Bone marrow (tissue), 2 donors: ENCODE measurements at regions not wholly inside any gene's neighbourhood (a gene's known extent, or its start where the extent isn't known, plus 50 kb on each side); places are given as distances from the start of the nearest gene placed in this dataset.

Experiments
- DNase-seq, 2 donors: peaks; one replicate each; lab custom pipeline; 2025; lab: John Stamatoyannopoulos, UW

DNA sequence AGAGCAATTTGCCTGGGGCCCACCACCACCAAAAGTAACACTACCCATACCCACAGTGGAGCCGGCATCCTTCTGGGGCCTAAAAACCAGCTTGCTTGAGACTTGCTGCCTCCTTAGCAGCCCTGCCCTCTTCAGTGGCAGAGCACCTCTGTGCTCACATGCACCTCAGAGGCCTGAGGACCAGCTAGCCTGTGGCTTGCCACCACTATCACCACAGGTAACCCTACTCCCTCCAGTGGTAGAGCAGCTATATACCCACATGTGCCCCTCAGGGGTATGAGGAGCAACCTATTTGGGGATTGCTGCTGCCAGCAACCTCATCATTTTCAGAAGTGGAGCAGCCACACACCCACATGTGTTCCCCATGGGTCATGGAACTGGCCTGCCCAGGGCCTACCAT is 111.4 kb upstream of the SPRY2 start:
- no peak for DNase-seq

DNA sequence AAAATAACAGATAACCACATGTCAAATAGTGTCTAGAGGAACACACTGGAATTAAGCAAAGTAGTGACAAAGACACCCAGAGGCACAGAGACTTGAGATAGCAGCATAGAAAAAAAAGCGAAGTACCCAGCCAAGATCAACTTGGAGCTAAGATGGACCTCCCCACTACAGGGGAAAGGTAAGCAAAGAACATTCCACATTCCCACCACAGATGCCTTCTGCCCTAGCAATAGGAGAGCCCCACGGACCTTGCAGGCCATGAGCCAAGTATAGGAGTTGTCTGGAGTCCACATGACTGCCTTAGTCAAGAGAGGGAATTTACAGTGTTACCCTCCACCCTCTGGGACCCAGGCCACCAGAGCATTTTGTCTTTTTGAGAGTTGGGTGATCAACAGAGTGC is 110.7 kb upstream of the SPRY2 start:
- no peak for DNase-seq

DNA sequence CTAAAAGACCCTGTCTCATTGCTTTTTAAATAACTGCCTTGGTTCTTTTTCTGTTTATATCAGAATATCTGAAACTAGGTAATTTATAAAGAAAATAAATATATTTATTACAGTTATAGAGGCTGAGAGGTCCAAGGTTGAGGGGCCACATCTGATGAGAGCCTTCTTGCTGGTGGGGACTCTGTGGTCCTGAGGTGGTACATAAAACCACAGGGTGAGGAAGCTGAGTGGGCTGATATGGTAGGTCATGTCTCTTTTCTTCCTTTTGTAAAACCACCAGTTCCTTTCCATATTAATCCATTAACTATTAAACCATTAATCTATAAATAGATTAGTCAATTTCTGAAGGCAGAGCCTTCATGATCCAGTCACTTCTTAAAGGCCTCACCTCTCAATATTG is 109.5 kb upstream of the SPRY2 start:
- DNase-seq, result no peak

DNA sequence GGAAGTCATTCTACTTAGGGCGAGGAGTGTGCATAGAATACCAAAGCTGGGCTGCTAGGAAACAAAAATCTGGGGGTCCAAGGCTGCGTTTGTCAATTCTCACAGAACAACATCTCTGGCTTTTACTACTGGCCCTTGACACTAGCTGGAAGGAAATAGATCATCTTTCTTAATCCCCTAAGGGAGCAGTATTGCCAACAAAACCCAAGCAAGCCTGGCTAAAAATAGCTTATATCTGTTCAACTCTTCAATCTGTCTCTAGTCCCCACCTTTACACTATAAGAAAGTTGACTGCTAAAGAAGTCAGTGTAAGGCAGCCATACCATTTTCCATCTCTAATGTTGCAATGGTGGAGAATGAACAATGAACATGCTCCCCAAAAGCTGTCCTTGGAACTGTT is 107.8 kb upstream of the SPRY2 start:
- DNase-seq, result no peak

DNA sequence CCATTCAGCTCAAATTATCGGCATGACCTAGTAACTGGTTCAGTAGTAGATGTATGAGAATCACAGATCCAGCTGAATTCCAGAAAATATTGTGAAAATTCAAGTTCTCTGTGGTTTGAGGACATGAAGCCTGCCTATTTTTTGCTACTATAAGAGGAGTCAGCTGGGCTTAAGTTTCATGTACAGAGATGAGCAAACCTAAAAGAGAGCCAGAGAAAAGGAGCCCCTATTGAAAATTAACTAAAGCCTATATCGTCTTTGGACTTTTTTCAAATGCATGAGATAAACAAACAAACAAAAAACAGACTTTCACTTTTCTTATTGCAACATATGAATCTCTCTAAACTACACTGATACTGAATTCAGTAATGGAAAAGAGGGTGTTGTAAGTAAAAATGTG is 106.8 kb upstream of the SPRY2 start:
- no peak for DNase-seq

DNA sequence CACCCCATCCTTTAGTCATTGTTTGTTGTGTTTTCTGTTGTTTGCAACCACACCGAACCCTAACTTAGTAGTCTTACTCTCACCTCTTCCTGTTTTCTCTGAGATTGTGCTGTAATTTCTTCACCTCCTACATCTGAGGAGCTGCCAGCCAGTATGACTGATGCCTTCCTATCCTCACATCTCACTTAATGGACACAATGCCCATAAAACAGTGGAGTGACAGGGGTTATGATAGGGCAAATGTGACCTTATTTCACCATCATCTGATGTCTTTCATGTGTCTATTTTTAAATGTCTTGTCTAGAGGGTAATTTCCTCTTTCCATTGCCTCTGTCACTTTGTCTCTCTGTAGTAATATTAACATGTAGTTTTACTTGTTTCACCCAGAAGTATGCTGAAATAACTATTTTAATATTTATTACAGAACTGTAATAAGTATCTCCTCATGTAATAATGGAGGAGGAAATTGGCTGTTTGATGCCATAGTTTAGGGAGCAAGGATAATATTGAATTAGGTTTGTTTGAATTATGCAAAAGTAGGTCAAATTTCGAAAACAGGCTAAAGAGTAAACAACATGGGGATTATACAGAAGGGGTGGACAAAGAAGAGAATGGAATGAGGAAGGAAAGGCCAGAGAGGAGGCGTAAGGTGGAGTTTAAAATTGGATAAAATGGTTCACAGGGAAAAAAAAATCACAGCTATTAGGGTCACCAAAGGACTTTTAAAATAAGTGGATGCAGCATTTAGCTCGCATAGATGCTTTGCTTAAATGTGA is 103.5 kb upstream of the SPRY2 start:
- DNase-seq, result peak in 1 of 2 donors; percentile 65

DNA sequence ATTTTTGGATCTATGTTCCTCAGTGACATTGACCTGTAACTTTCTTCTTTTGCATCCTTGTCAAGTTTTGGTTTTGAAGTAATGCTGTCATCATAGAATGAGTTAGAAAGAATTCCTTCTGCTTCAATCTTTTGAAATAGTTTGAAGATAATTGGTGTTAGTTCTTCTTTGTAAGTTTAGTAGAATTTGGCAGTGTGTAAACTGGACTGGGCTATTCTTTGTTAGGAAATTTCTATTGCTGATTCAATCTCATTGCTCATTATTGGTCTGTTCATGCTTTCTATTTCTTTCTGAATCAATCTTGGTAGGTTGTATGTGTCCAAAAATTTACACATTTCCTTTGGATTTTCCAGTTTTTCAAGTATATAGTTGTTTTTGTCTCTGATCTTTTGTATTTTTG is 101.7 kb upstream of the SPRY2 start:
- DNase-seq, result no peak

DNA sequence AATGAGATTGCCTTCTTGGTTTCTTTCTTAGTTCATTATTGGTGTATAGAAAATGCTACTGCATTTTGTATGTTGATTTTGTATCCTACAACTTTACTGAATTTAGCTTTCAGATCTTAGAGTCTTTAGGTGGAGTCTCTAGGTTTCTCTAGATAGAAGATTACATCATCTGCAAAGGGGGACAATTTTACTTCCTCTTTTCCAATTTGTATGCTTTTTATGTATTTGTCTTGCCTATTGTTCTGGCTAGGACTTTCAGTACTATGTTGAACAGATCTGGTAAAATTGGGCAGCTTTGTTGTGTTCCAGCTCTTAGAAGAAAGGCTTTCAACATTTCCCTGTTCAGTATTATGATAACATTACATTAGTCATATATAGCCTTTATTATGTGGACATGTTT is 101.0 kb upstream of the SPRY2 start:
- DNase-seq, result peak in 1 of 2 donors; percentile 86

DNA sequence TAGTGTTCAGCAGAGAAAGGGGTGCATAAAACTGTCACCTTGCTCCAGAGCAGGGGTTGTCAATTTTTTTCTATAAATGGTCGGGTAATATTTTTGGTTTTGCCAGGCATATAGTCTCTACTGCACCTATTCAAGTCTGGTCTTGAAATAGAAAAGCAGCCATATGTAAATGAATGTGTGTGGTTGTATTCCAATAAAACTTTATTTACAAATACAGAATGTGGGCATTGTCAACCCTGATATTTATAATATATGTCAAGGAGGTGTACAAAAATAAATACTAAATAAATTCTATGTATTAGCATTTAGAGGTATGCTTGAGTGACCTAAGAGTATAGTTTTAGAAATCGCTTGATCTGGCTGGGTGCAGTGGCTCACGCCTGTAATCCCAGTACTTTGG is 97.6 kb upstream of the SPRY2 start:
- no peak for DNase-seq

DNA sequence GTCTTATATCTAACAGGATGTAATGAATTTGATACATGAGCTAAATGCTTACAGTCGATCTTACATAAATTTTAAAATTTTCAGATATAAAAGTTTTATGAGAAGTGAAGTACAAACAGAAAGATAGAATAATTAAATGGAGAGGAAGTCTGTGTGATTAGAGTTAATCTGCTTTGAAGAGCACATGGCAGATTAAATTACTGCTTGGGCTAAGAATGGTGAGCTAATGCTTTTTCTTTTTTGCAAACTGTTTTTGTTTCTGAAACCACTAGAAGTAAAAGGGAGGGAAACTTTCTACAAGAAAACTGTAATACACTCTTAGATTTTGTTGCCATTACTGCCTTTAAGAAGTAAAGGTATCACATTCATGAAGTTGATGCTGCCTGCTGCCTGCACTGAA is 96.3 kb upstream of the SPRY2 start:
- DNase-seq, result no peak

DNA sequence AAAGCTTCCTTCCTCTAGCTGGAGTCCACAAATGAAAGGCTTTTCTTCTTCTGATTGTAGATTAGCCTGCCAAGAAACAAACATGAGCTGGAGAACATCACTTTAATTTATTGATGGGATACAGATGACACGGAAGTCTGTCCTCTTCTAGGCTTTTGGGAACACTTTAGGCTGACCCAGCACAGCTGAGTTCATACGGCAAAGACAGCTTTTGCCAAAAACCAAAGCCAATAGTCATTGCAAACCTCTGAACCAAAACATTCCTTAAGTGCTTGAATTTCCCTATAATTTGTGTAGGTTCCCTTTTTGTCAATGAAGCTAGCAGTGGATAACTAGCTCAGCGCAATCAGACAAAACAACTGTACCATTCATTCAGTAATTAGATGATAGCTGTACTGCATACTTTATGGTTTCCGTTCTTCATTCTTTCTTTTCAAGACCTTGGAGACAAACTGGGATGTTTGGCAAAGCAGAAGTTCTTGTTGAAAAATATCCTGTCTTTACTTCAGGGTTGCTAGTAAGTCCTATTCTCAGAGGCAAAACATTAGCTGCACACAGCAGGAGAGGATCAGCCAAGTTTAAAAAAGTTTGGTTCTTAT is 95.7 kb upstream of the SPRY2 start:
- DNase-seq, result no peak

DNA sequence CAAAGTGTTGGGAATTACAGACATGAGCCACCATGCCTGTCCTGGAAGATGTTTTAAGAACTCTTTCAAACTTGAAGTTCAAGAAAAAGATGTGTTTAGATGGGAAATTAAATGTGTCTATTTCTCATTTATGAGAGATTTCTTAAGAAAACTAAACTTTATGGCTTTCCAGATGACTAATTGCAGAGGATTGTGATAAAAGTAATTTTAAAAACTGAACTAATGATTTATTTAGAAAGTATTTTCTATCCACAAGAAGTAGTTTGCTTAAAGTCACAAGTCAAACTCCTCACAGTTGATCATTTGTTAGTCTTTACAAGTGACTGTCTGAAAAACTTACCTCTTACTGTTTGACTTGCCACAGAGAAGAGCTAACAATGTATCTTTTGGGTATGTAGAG is 89.6 kb upstream of the SPRY2 start:
- DNase-seq, result no peak

DNA sequence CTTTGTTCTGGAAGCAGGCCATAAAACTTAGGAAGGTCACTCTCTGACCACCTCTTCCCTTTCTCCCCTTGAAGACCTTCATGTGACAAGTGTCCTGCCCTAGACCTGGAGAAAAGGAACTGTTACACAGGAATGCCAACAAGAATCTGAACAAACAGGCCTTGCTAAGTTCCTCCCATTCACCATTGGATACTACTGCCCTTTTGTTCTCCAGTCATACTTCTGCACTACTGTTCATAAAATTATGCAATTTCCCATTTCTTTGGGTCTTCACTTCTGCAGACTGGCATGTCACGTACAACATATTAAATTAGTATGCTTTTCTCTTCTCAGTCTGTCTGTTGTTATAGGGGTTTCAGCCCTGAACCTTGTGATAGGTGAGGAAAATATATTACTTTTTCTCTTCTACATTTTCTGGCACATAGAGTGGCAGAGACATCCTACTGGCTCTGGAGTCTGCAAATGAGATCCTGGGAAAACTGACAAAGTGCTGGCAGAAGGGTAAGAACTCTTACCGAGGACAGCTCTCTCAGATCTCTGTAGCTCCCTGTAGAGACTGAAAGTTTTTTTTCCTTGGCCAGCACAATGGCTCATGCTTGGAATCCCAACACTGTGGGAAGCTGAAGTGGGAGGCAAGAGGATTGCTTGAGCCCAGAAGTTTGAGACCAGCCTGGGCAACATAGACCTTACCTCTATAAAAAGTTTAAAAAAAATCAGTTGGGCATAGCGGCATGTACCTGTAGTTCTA is 87.6 kb upstream of the SPRY2 start:
- DNase-seq, result no peak

DNA sequence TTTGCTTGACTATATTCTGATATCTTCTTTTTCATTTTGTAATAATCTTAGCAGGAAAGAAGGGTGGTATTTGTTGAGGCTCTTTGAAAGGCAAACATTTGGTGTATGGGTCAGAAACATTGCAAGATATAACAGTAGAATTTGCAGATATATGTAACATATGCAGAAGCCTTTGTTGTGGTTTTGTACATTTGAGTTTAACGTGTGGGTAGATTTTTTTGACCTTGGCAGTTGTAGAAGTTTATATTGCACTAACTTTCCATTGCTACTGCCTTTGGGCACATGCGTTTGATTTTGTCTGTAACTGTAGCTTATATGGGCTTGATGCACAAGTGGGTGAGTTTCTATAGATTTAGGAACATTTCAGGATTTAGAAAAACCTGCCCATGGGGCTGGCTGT is 78.5 kb upstream of the SPRY2 start:
- DNase-seq, result no peak

DNA sequence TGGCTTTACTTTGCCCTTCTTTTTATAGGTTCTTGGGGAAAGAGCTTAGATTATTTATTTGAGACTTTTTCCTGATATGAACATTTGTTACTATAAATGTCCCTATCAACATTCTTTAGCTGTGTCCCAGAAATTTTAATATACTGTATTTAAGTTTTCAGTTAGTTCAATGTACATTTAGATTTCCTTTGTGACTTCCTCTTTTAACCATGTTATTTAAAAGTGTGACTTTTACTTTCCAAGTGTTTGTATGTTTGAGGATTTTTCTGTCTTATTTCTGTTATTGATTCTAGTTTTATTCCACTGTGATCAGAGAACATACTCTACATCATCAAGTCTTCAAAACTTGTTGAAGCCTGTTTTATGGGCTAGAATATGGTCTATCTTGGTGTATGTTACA is 72.7 kb upstream of the SPRY2 start:
- DNase-seq, result no peak

DNA sequence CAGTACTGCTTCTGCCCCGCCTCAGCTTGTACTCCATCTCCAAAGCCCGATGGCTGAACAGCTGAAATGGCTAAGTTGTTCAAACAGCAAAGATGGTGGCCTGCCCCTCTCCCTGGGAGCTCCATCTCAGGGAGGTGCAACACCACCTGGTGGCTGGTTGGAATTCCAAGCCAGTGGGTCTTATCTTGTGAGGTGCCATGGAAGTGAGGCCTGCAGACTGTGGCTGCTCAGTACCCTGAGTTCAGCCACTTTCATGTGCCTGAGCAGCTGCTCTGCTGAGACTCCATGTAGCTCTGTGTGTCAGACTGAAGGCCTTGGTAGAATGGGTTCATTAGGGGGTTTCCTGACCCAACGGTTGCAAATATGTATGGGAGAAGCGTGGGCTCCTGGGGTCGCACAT is 67.3 kb upstream of the SPRY2 start:
- DNase-seq, result no peak

DNA sequence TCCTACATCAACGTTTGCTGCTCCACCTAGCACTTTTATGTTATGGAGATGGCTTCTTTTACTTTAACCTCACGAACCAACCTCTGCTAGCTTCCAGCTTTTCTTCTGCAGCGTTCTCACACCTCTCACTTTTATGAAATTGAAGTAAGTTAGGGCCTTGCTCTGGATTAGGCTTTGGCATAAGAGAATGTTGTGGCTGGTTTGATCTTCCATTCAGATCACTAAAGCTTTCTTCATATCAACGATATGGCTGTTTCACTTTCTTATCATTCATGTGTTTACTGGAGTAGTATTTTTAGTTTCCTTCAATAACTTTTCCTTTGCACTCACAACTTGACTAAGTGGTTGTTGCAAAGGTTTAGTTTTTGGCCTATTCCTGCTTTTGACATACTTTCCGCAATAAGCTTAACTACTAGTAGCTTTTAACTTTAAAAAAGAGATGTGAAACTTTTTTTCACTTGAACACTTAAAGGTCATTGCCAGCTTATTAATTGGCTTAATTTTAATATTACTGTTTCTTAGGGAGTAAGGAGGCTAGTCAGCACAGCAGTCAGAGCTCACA is 60.0 kb upstream of the SPRY2 start:
- no peak for DNase-seq

DNA sequence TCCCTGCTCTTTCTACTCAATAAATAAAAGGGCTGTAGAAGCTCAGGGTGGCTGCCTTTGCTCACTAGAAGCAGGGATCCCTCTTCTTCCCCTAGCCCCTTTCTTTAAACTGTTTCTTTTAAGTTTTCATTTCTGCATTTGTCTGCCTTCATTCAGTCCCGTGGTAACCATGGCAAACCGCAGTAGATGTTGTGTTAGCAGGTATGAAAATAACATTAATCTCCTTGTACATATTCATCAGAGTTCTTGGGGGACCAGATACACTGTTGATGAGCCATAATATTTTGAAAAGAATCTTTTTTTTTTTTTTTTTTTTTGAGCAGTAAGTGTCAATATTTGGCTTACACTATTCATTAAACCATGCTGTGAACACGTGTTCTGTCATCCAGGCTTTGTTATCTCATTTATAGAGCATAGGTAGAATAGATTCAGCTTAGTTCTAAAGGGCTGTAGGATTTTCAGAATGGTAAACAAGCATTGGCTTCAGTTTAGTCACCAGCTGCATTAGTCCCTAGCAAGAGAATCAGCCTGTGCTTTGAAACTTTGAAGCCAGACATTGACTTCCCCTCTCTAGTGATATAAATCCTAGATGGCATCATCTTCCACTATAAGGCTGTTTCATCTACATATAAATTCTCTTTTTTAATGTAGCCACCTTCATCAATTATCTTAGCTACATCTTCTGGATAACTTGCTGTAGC is 59.4 kb upstream of the SPRY2 start:
- DNase-seq, result no peak

DNA sequence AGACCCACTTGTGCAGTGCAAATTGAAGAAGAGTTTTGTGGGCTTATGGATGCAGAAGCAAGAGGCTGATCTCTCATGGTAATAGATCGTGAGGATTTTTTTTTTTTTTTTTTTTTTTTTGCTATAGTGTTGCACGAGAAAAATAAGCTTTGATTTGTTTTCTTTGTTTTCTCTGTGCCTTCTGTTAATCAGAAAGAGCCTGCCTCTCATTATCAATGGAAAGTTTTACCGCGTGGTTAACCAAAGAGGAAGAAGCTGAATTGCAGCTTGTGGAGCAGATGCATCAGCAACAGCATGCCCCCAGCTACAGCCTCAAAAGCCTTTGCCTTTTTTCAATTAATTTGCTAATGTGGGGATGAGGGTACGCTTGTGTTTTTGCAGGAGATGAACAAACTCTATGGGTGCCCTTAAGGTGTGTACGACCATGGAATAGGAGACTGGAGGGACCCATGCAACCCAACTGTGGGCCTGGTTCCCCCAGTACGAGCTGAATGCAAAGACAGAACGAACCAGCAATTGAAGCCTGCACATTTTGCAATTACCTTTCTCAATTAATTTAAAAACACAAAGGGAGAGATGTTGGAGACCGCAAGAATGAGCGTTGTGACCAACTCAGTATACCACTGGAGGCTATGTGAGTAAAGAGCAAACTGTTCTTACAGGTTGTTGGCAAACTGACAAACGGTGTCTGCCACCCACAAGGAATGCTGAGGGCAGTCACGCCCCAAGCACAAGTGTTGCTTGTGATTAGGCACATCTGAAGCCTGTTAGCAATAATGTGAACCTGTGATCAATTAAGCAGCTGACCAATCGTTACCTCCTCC is 58.6 kb upstream of the SPRY2 start:
- no peak for DNase-seq
